T47D (cell line): ENCODE measurements at regions not wholly inside any gene's neighbourhood (a gene's known extent, or its start where the extent isn't known, plus 50 kb on each side); places are given as distances from the start of the nearest gene placed in this dataset.

Source experiments
- DNase-seq, 2 experiments: peaks; one replicate each; pipeline versions ENCODE4 v3.0.0 to v3.0.0-alpha.2; 2011 to 2012; ENCODE audit warnings: low read depth in 1 of 2, low spot score in 1 of 2
- JUND ChIP-seq: IDR thresholded peaks from 2 replicates; pipeline ENCODE4 v1.6.1; 2012; ENCODE audit warnings: low read depth
- in situ Hi-C: cut with HindIII; loops from 2 replicates; pipeline ENCODE4 v1.10.0; 2016; ENCODE audit warnings: low sequenced_read_pairs, low pct_unique_long_range_greater_than_20kb

GRCh38 chr2:150097402-150097801, 390.1 kb downstream of the RND3 start:
- DNase-seq = no peak
- in situ Hi-C loops = no loop called here
- TF ChIP-seq JUND = no peak

- in situ Hi-C loops = no loop called here
- DNase-seq = no peak
- TF ChIP-seq JUND = no peak
Measured at GRCh38 chr2:150095361-150096095, 391.9 kb downstream of the RND3 start.

- no peak for TF ChIP-seq JUND
- in situ Hi-C loops = no loop called here
- no peak for DNase-seq
Measured at GRCh38 chr2:150091846-150092245, 395.6 kb downstream of the RND3 start.

GRCh38 chr2:150090031-150090430, 397.4 kb downstream of the RND3 start:
- in situ Hi-C loops = no loop called here
- DNase-seq = no peak
- TF ChIP-seq JUND = no peak

GRCh38 chr2:150088538-150088937, 398.9 kb downstream of the RND3 start:
- no peak for TF ChIP-seq JUND

GRCh38 chr2:150085478-150085877, 402.0 kb downstream of the RND3 start:
- TF ChIP-seq JUND = no peak
- no peak for DNase-seq
- in situ Hi-C loops = no loop called here

More at GRCh38 chr2:150088538-150088937, 398.9 kb downstream of the RND3 start:
- peak in 1 of 2 experiments; percentile 1 for DNase-seq
- in situ Hi-C loops = no loop called here

- no peak for DNase-seq
- no peak for TF ChIP-seq JUND
- in situ Hi-C loops = no loop called here
Measured at GRCh38 chr2:150081775-150082481, 405.5 kb downstream of the RND3 start.

- no peak for TF ChIP-seq JUND
- in situ Hi-C loops = no loop called here
- no peak for DNase-seq
Measured at GRCh38 chr2:150076281-150076680, 411.2 kb downstream of the RND3 start.

GRCh38 chr2:150075831-150076230, 411.6 kb downstream of the RND3 start:
- in situ Hi-C loops = no loop called here
- DNase-seq = no peak
- TF ChIP-seq JUND = no peak

GRCh38 chr2:150066490-150066889, 421.0 kb downstream of the RND3 start:
- in situ Hi-C loops = no loop called here
- DNase-seq = no peak
- no peak for TF ChIP-seq JUND

- in situ Hi-C loops = no loop called here
- no peak for TF ChIP-seq JUND
- DNase-seq = no peak
Measured at GRCh38 chr2:150063931-150064548, 423.4 kb downstream of the RND3 start.

- no peak for TF ChIP-seq JUND
- DNase-seq = no peak
- in situ Hi-C loops = no loop called here
Measured at GRCh38 chr2:150063432-150063889, 424.0 kb downstream of the RND3 start.

GRCh38 chr2:150062416-150062815, 425.1 kb downstream of the RND3 start:
- TF ChIP-seq JUND = no peak
- in situ Hi-C loops = no loop called here
- no peak for DNase-seq
